Duodenal mucosa (tissue), 2 donors: ENCODE measurements at regions not wholly inside any gene's neighbourhood (a gene's known extent, or its start where the extent isn't known, plus 50 kb on each side); places are given as distances from the start of the nearest gene placed in this dataset.
"Not testable (repeated sequence)": the region's sequence is repeated elsewhere in the genome, so short reads cannot be mapped to it uniquely, and the experiment has no call there.

Experiments
- H3K27ac ChIP-seq: one replicate; pipeline ENCODE4 v1.7.0; 2013; ENCODE audit warnings: low read depth, low read length
- H3K27me3 ChIP-seq, 2 donors: one replicate each; pipeline ENCODE4 v1.7.0; 2013; ENCODE audit warnings: low read length in 2 of 2, control low read depth in 1 of 2; ENCODE audit not compliant: insufficient read depth in 2 of 2, control insufficient read depth in 1 of 2
- H3K36me3 ChIP-seq, 2 donors: one replicate each; pipeline ENCODE4 v1.7.0; 2013; ENCODE audit warnings: low read length in 2 of 2, control low read depth in 1 of 2; ENCODE audit not compliant: insufficient read depth in 2 of 2, control insufficient read depth in 1 of 2
- H3K4me1 ChIP-seq, 2 donors: one replicate each; pipeline ENCODE4 v1.7.0; 2013; ENCODE audit warnings: low read length in 2 of 2, control low read depth in 1 of 2; ENCODE audit not compliant: insufficient read depth in 2 of 2, control insufficient read depth in 1 of 2
- H3K4me3 ChIP-seq, 2 donors: one replicate each; pipeline ENCODE4 v1.7.0; 2013; ENCODE audit warnings: low read length in 2 of 2, low read depth in 1 of 2
- H3K9ac ChIP-seq, 2 donors: one replicate each; pipeline ENCODE4 v1.7.0; 2013; ENCODE audit warnings: low read length in 2 of 2, low read depth in 1 of 2
- H3K9me3 ChIP-seq, 2 donors: one replicate each; pipeline ENCODE4 v1.7.0; 2013; ENCODE audit warnings: low read length in 2 of 2, control low read depth in 1 of 2; ENCODE audit not compliant: control insufficient read depth in 1 of 2

- H3K9me3 ChIP-seq, result no peaks in the 10 kb centered on the region
- no peaks in the 10 kb centered on the region for H3K27me3 ChIP-seq
- H3K27ac ChIP-seq, result no peak overlapping the region
- no peak overlapping the region for H3K4me3 ChIP-seq
- no peak overlapping the region for H3K9ac ChIP-seq
- no peaks in the 10 kb centered on the region for H3K36me3 ChIP-seq
- no peaks in the 10 kb centered on the region for H3K4me1 ChIP-seq
Measured at GRCh38 chr13:62473190-62473943, 1057.7 kb upstream of the PCDH20 start.

DNA sequence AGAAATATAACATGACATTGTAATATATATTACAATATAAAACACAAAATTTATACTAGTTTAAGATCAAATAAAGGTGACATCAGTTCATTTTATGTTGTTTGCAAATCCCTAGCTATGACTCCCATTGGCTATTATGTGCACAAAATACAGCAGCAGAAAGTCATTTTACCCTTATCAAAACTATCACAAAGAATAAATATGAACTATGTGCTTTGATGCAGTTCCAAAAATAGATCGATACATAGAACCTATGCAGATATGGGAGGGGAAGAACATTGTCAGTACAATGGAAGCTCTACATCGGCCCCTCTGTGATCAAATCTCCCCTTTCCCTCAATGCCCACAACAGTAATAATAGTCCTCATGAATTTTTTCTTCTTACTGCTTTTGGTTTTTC is 1038.1 kb upstream of the PCDH20 start:
- Histone ChIP-seq H3K27me3 (no peaks in the 10 kb centered on the region), H3K9me3 (peaks cover 2 to 4% of the 10 kb centered on the region in 2 donors), H3K27ac (no peak overlapping the region), H3K4me1 (no peaks in the 10 kb centered on the region), H3K36me3 (no peaks in the 10 kb centered on the region), H3K4me3 (no peak overlapping the region), H3K9ac (no peak overlapping the region)

DNA sequence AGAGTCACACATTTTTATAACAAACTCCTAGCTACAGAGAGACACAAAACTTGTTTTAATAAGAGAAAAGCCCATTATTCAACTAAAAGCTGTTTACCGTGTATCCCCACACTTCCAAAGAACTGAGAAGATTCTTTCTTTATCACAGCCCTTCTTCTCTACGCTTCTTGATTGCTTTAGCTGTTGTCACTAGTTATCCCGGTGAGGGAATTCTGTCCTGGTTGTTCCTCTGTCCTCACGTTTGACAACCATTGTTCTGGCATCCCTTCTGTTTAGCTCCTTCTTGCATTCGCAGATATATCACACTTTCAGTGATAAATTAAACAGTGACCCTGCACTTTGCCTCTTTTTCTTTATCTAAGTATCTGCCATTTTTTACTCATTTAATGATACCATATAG is 1035.1 kb upstream of the PCDH20 start:
- H3K27me3 ChIP-seq, result no peaks in the 10 kb centered on the region
- H3K36me3 ChIP-seq, result no peaks in the 10 kb centered on the region
- no peak overlapping the region for H3K27ac ChIP-seq
- no peak overlapping the region for H3K9ac ChIP-seq
- H3K9me3 ChIP-seq, result peaks cover 4 to 8% of the 10 kb centered on the region in 2 donors
- H3K4me1 ChIP-seq, result no peaks in the 10 kb centered on the region
- H3K4me3 ChIP-seq, result no peak overlapping the region

GRCh38 chr13:62447771-62448382 is 1032.2 kb upstream of the PCDH20 start:
- not testable (repeated sequence) for H3K4me3 ChIP-seq, H3K9ac ChIP-seq, H3K9me3 ChIP-seq, H3K27me3 ChIP-seq, H3K36me3 ChIP-seq, H3K4me1 ChIP-seq, H3K27ac ChIP-seq

GRCh38 chr13:62444805-62445204 is 1029.2 kb upstream of the PCDH20 start:
- no peak overlapping the region for H3K9ac ChIP-seq
- no peak overlapping the region for H3K4me3 ChIP-seq
- no peaks in the 10 kb centered on the region for H3K27me3 ChIP-seq
- no peaks in the 10 kb centered on the region for H3K4me1 ChIP-seq
- H3K36me3 ChIP-seq, result no peaks in the 10 kb centered on the region
- peaks cover 0 to 8% of the 10 kb centered on the region in 2 donors for H3K9me3 ChIP-seq
- no peak overlapping the region for H3K27ac ChIP-seq

- H3K9me3 ChIP-seq, result peaks cover 0 to 3% of the 10 kb centered on the region in 2 donors
- H3K27ac ChIP-seq, result no peak overlapping the region
- no peak overlapping the region for H3K9ac ChIP-seq
- no peaks in the 10 kb centered on the region for H3K27me3 ChIP-seq
- no peaks in the 10 kb centered on the region for H3K36me3 ChIP-seq
- no peak overlapping the region for H3K4me3 ChIP-seq
- no peaks in the 10 kb centered on the region for H3K4me1 ChIP-seq
Measured at GRCh38 chr13:62434081-62434480, 1018.4 kb upstream of the PCDH20 start.

DNA sequence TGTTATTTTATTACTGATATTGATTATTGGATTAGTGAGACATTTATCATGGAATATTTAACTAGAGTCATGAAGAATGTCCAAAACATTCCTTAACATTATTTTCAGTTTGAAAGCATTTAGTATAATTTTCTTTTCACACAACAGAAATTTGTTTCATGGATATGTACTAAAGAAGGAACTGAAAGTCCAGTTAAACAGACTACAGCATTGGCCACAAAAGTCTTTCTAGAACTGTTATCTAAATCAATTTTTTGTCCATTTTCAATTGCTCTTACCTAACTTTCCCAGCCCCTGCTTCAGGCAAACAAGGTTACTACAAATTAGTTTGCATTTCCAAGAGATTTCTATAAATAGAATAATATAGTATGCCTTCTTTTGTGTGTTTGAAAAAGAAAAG is 1018.0 kb upstream of the PCDH20 start:
- H3K27ac ChIP-seq, result no peak overlapping the region
- no peaks in the 10 kb centered on the region for H3K36me3 ChIP-seq

DNA sequence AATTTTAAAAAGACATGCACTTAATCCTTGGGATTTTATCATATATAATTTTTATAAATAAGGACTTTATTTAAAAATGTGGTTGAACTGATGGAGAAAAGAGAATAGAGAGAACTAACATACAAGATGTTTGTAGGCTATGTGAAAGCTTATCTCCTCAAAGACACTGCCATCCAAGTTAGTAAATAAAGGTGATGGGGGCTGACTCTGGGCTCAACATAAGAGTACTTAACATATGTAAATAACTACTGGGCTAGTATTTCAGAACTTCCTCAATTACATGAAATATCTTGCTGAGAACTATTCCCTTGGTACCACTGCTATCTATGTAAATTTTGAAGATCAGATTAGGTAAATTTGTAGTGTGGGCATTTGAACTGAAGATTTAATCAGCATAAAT is 1017.3 kb upstream of the PCDH20 start:
- Histone ChIP-seq H3K9ac (no peak overlapping the region), H3K27ac (no peak overlapping the region), H3K36me3 (no peaks in the 10 kb centered on the region), H3K9me3 (peaks cover 0 to 3% of the 10 kb centered on the region in 2 donors), H3K27me3 (no peaks in the 10 kb centered on the region), H3K4me1 (no peaks in the 10 kb centered on the region), H3K4me3 (no peak overlapping the region)

More for the DNA sequence above, 1018.0 kb upstream of the PCDH20 start:
- Histone ChIP-seq H3K4me1 (no peaks in the 10 kb centered on the region), H3K27me3 (no peaks in the 10 kb centered on the region), H3K9ac (no peak overlapping the region), H3K9me3 (peaks cover 0 to 3% of the 10 kb centered on the region in 2 donors), H3K4me3 (no peak overlapping the region)

DNA sequence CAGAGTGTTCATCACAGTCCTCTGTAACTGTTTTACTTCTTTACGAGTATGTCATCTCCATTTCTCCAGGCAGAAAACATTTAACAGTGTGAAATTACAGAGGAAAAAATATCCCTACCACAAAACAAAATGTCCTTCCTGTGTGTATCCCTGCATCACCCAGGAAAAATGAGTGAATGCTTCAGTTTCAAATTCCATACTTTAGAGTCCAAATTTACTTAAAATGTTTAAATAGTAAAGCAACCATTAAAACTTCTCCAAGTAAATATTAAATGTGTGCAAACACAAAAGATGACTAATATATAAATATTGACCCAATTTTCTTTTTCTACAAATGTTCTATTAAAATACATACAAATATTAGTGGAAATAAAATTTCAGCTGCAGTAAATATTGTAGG is 1016.6 kb upstream of the PCDH20 start:
- Histone ChIP-seq H3K27ac (no peak overlapping the region), H3K9me3 (no peaks in the 10 kb centered on the region), H3K9ac (no peak overlapping the region), H3K27me3 (no peaks in the 10 kb centered on the region), H3K4me1 (no peaks in the 10 kb centered on the region), H3K4me3 (no peak overlapping the region), H3K36me3 (no peaks in the 10 kb centered on the region)

DNA sequence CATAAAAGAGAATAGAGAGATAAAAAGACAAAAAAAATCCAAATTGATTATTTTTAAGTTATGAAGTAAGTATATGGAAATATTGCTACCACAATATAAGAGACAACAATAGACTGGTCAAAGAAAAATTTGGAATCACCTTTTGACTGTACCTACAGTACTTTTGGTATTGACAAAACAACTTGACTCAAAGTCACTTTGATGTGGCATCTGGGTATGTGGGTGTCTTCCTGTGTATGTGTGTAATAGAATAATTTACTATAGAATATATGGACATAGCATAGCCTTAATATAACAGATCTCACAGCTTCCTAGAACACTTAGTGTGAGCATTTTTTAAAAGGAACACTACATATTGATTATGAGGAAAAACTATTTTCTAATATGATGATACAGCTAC is 1016.2 kb upstream of the PCDH20 start:
- H3K27me3 ChIP-seq, result no peaks in the 10 kb centered on the region
- H3K4me1 ChIP-seq, result no peaks in the 10 kb centered on the region
- no peak overlapping the region for H3K9ac ChIP-seq
- no peaks in the 10 kb centered on the region for H3K36me3 ChIP-seq
- H3K4me3 ChIP-seq, result no peak overlapping the region
- no peaks in the 10 kb centered on the region for H3K9me3 ChIP-seq
- no peak overlapping the region for H3K27ac ChIP-seq
